GM21515 (cell line): ENCODE measurements at regions not wholly inside any gene's neighbourhood (a gene's known extent, or its start where the extent isn't known, plus 50 kb on each side); places are given as distances from the start of the nearest gene placed in this dataset.

ENCODE experiments used
- ATAC-seq: cut with Tn5 transposase; IDR thresholded peaks from one replicate; pipeline ENCODE4 v1.9.1; 2021; ENCODE audit not compliant: unreplicated experiment

GRCh38 chr6:88388589-88388988 is 222.4 kb upstream of the CNR1 start:
- no peak for ATAC-seq

GRCh38 chr6:88386167-88386566 is 220.0 kb upstream of the CNR1 start:
- ATAC-seq = no peak

- no peak for ATAC-seq
Measured at GRCh38 chr6:88383183-88383582, 217.0 kb upstream of the CNR1 start.

- no peak for ATAC-seq
Measured at GRCh38 chr6:88381289-88381642, 215.1 kb upstream of the CNR1 start.

- ATAC-seq = no peak
Measured at GRCh38 chr6:88380618-88381288, 214.6 kb upstream of the CNR1 start.

GRCh38 chr6:88380083-88380482 is 213.9 kb upstream of the CNR1 start:
- no peak for ATAC-seq

- no peak for ATAC-seq
Measured at GRCh38 chr6:88378639-88379038, 212.5 kb upstream of the CNR1 start.

GRCh38 chr6:88377976-88378568 is 211.9 kb upstream of the CNR1 start:
- ATAC-seq = no peak

GRCh38 chr6:88376768-88377387 is 210.7 kb upstream of the CNR1 start:
- no peak for ATAC-seq

GRCh38 chr6:88376197-88376596 is 210.1 kb upstream of the CNR1 start:
- ATAC-seq = no peak

- no peak for ATAC-seq
Measured at GRCh38 chr6:88374553-88374952, 208.4 kb upstream of the CNR1 start.

- no peak for ATAC-seq
Measured at GRCh38 chr6:88371480-88371879, 205.3 kb upstream of the CNR1 start.

- no peak for ATAC-seq
Measured at GRCh38 chr6:88370127-88370710, 204.1 kb upstream of the CNR1 start.

- ATAC-seq = no peak
Measured at GRCh38 chr6:88369262-88369661, 203.1 kb upstream of the CNR1 start.

GRCh38 chr6:88368071-88368787 is 202.1 kb upstream of the CNR1 start:
- no peak for ATAC-seq

- ATAC-seq = no peak
Measured at GRCh38 chr6:88367248-88367647, 201.1 kb upstream of the CNR1 start.

GRCh38 chr6:88366672-88367071 is 200.5 kb upstream of the CNR1 start:
- no peak for ATAC-seq

GRCh38 chr6:88365656-88366055 is 199.5 kb upstream of the CNR1 start:
- no peak for ATAC-seq

- no peak for ATAC-seq
Measured at GRCh38 chr6:88365230-88365629, 199.1 kb upstream of the CNR1 start.

GRCh38 chr6:88361754-88362153 is 195.6 kb upstream of the CNR1 start:
- no peak for ATAC-seq

- ATAC-seq = no peak
Measured at GRCh38 chr6:88361298-88361697, 195.2 kb upstream of the CNR1 start.
